Stimulated activated naive CD4-positive, alpha-beta T cell treated with Interleukin-2 at 50 U/mL for 16 hours (primary cell): ENCODE measurements at regions not wholly inside any gene's neighbourhood (a gene's known extent, or its start where the extent isn't known, plus 50 kb on each side); places are given as distances from the start of the nearest gene placed in this dataset.
"Not testable (repeated sequence)": the region's sequence is repeated elsewhere in the genome, so short reads cannot be mapped to it uniquely, and the experiment has no call there.

Source experiments
- DNase-seq: peaks from one replicate; lab custom pipeline; 2025; lab: John Stamatoyannopoulos, UW

- no peak for DNase-seq
Observed at GRCh38 chr3:176193032-176193730, 1004.1 kb downstream of the TBL1XR1 start.

- DNase-seq, result no peak
Observed at GRCh38 chr3:176190755-176191154, 1006.5 kb downstream of the TBL1XR1 start.

GRCh38 chr3:176183181-176183580, 1014.1 kb downstream of the TBL1XR1 start:
- DNase-seq, result no peak

GRCh38 chr3:176174060-176174459, 1023.2 kb downstream of the TBL1XR1 start:
- no peak for DNase-seq

GRCh38 chr3:176172492-176172891, 1024.8 kb downstream of the TBL1XR1 start:
- no peak for DNase-seq

GRCh38 chr3:176167272-176167671, 1030.0 kb downstream of the TBL1XR1 start:
- no peak for DNase-seq

- DNase-seq, result no peak
Observed at GRCh38 chr3:176160997-176161396, 1036.3 kb downstream of the TBL1XR1 start.

GRCh38 chr3:176159796-176160195, 1037.5 kb downstream of the TBL1XR1 start:
- no peak for DNase-seq

GRCh38 chr3:176155012-176155411, 1042.3 kb downstream of the TBL1XR1 start:
- DNase-seq, result no peak

GRCh38 chr3:176149567-176149966, 1047.7 kb downstream of the TBL1XR1 start:
- DNase-seq, result no peak

GRCh38 chr3:176147251-176147650, 1050.0 kb downstream of the TBL1XR1 start:
- DNase-seq, result no peak

- DNase-seq, result no peak
Observed at GRCh38 chr3:176141837-176142236, 1055.4 kb downstream of the TBL1XR1 start.

GRCh38 chr3:176120507-176120906, 1076.8 kb downstream of the TBL1XR1 start:
- no peak for DNase-seq

- DNase-seq, result no peak
Observed at GRCh38 chr3:176119826-176120225, 1077.5 kb downstream of the TBL1XR1 start.

GRCh38 chr3:176106380-176106779, 1090.9 kb downstream of the TBL1XR1 start:
- DNase-seq, result no peak

GRCh38 chr3:176097027-176097426, 1100.3 kb downstream of the TBL1XR1 start:
- DNase-seq, result no peak

GRCh38 chr3:176093892-176094291, 1103.4 kb downstream of the TBL1XR1 start:
- not testable (repeated sequence) for DNase-seq

- no peak for DNase-seq
Observed at GRCh38 chr3:176090727-176091126, 1106.6 kb downstream of the TBL1XR1 start.

GRCh38 chr3:176088962-176089383, 1108.3 kb downstream of the TBL1XR1 start:
- no peak for DNase-seq

- no peak for DNase-seq
Observed at GRCh38 chr3:176087066-176087697, 1110.1 kb downstream of the TBL1XR1 start.

- DNase-seq, result no peak
Observed at GRCh38 chr3:176079785-176080184, 1117.5 kb downstream of the TBL1XR1 start.

GRCh38 chr3:176078906-176079305, 1118.4 kb downstream of the TBL1XR1 start:
- DNase-seq, result no peak

GRCh38 chr3:176075491-176075890, 1121.8 kb downstream of the TBL1XR1 start:
- DNase-seq, result no peak

GRCh38 chr3:176075046-176075445, 1122.2 kb downstream of the TBL1XR1 start:
- DNase-seq, result no peak
